Liver (tissue), 3 donors: ENCODE measurements at regions not wholly inside any gene's neighbourhood (a gene's known extent, or its start where the extent isn't known, plus 50 kb on each side); places are given as distances from the start of the nearest gene placed in this dataset.

Source experiments
- ATF3 ChIP-seq: IDR thresholded peaks from 2 replicates; pipeline ENCODE4 v1.6.1; 2016; ENCODE audit warnings: antibody characterized with exemption
- CTCF ChIP-seq: fragments of 150-350 bp; IDR thresholded peaks from 2 replicates; pipeline ENCODE4 v1.5.1; 2017; ENCODE audit warnings: improper control_type of control experiment, low read depth, low read length; ENCODE audit not compliant: missing input control
- EGR1 ChIP-seq, 2 donors: IDR thresholded peaks; 2 replicates each; pipeline ENCODE4 v1.6.1; 2016 to 2018; ENCODE audit warnings: antibody characterized with exemption in 2 of 2, low read depth in 2 of 2
- FOXA1 ChIP-seq: IDR thresholded peaks from 2 replicates; pipeline ENCODE4 v1.6.1; 2016; ENCODE audit warnings: antibody characterized with exemption
- GABPA ChIP-seq, 2 donors: IDR thresholded peaks in 1 of 2; conservative IDR thresholded peaks in 1 of 2; 2 replicates each; pipeline ENCODE4 v1.6.1; 2016; ENCODE audit warnings: antibody characterized with exemption in 2 of 2, mild to moderate bottlenecking in 1 of 2, moderate library complexity in 1 of 2
- HNF4A ChIP-seq, 2 donors: conservative IDR thresholded peaks; 2 replicates each; pipeline ENCODE4 v1.6.1; 2016; ENCODE audit warnings: antibody characterized with exemption in 2 of 2, mild to moderate bottlenecking in 2 of 2
- JUND ChIP-seq, 2 donors: IDR thresholded peaks; 2 replicates each; pipeline ENCODE4 v1.6.1; 2016; ENCODE audit warnings: antibody characterized with exemption in 2 of 2
- RAD21 ChIP-seq, 2 donors: IDR thresholded peaks; 2 replicates each; pipeline ENCODE4 v1.6.1; 2016; ENCODE audit warnings: antibody characterized with exemption in 2 of 2, mild to moderate bottlenecking in 2 of 2
- RXRA ChIP-seq, 2 donors: IDR thresholded peaks; 2 replicates each; pipeline ENCODE4 v1.6.1; 2017 to 2018; ENCODE audit warnings: antibody characterized with exemption in 2 of 2, mild to moderate bottlenecking in 1 of 2
- TAF1 ChIP-seq: conservative IDR thresholded peaks from 2 replicates; pipeline ENCODE4 v1.6.1; 2016; ENCODE audit warnings: antibody characterized with exemption, mild to moderate bottlenecking
- YY1 ChIP-seq: IDR thresholded peaks from 2 replicates; pipeline ENCODE4 v1.6.1; 2016; ENCODE audit warnings: antibody characterized with exemption, mild to moderate bottlenecking
- ZBTB33 ChIP-seq: IDR thresholded peaks from 2 replicates; pipeline ENCODE4 v1.6.1; 2016; ENCODE audit warnings: antibody characterized with exemption
- donor health status: healthy.
- donor health status: healthy.

- TF ChIP-seq CTCF (no peak), YY1 (no peak), TAF1 (no peak), HNF4A (conservative IDR thresholded peaks at IDR 0.05) (no peak), JUND (IDR thresholded peaks at IDR 0.05) (no peak), ZBTB33 (no peak), GABPA (IDR thresholded peaks at IDR 0.05 in 1 of 2, conservative IDR thresholded peaks at IDR 0.05 in 1 of 2) (no peak), ATF3 (no peak), FOXA1 (no peak), RAD21 (IDR thresholded peaks at IDR 0.05) (no peak), RXRA (IDR thresholded peaks at IDR 0.05) (no peak), EGR1 (IDR thresholded peaks at IDR 0.05; ENCODE audit: low read depth in 2 of 2) (no peak)
Observed at GRCh38 chr13:107811233-107812013, 403.9 kb downstream of the LIG4 start.
